ENCODE measurements at regions not wholly inside any gene's neighbourhood (a gene's known extent, or its start where the extent isn't known, plus 50 kb on each side); places are given as distances from the start of the nearest gene placed in this dataset.
"Not testable (repeated sequence)": the region's sequence is repeated elsewhere in the genome, so short reads cannot be mapped to it uniquely, and the experiment has no call there.

GRCh38 chr2:223496853-223497252, 105.3 kb downstream of the SCG2 start:
- H3K27ac ChIP-seq (ENCODE audit: extremely low read length, insufficient read depth, low read length); BruUV-seq (replicated peaks); H3K27me3 ChIP-seq (ENCODE audit: control insufficient read depth in 1 of 2, insufficient read depth in 2 of 2, low read length in 2 of 2); DNase-seq (ENCODE audit: low spot score); H3K4me3 ChIP-seq (replicated peaks in 1 of 3; ENCODE audit: insufficient read depth in 1 of 3, low read depth in 2 of 3, low read length in 3 of 3); H4K20me1 ChIP-seq (ENCODE audit: insufficient read depth, low read length); in situ Hi-C loops (cut with HindIII; ENCODE audit: extremely low pct_ligation_motif_present, low pct_unique_long_range_greater_than_20kb); H2AFZ ChIP-seq (ENCODE audit: low read length); CTCF ChIA-PET (ENCODE audit: low intra/inter-chr PET ratio, low total read pairs); POLR2A ChIA-PET; H3K9ac ChIP-seq (ENCODE audit: insufficient read depth, low read depth, low read length); intact Hi-C loops (cut with micrococcal nuclease; ENCODE audit: unreplicated experiment); H3K79me2 ChIP-seq (ENCODE audit: insufficient read depth, low read length); H3K36me3 ChIP-seq (replicated peaks in 1 of 2; ENCODE audit: control insufficient read depth in 1 of 2, insufficient read depth in 2 of 2, low read length in 2 of 2); H3K9me3 ChIP-seq (ENCODE audit: low read length); ATAC-seq; H3K4me2 ChIP-seq (ENCODE audit: low read depth, low read length); FAIRE-seq; H3K4me1 ChIP-seq (ENCODE audit: insufficient read depth, low read length); TF ChIP-seq FOXP1 (CRISPR knock-in tag; IDR thresholded peaks at IDR 0.05): not testable (repeated sequence)
- TF ChIP-seq FOXP1 (IDR thresholded peaks at IDR 0.05), result peak; percentile 96
- WGBS (ENCODE audit: low lambda C conversion rate), result 15% methylated on average over 2 of the region's 2 CpGs

DNA sequence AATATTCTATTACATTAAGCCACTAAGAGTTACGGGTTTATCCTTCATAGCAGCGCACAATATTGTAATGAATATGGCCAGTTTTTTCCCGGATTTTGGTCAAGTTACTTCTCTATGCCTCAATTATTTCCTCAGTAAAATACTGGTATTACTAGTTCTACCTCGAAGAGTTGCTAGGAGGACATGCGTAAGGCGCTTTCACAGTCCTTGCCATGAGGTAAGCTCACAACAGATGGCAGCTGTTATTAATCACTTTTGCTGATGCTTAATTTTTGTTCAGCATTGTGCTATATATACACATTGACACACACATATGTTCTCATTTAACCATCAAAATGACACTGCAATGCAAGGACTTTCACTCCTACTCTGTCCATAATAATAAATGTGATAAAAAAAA, 101.5 kb downstream of the SCG2 start:
- no TSS peak for BruUV-seq (replicated peaks)
- Histone ChIP-seq H2AFZ (ENCODE audit: low read length) (no peak overlapping the region), H3K27me3 (ENCODE audit: control insufficient read depth in 1 of 2, insufficient read depth in 2 of 2, low read length in 2 of 2) (no peaks in the 10 kb centered on the region), H3K27ac (ENCODE audit: extremely low read length, insufficient read depth, low read length) (no peak overlapping the region), H4K20me1 (ENCODE audit: insufficient read depth, low read length) (no peaks in the 10 kb centered on the region), H3K9me3 (ENCODE audit: low read length) (no peaks in the 10 kb centered on the region), H3K36me3 (replicated peaks in 1 of 2; ENCODE audit: control insufficient read depth in 1 of 2, insufficient read depth in 2 of 2, low read length in 2 of 2) (no peaks in the 10 kb centered on the region), H3K4me2 (ENCODE audit: low read depth, low read length) (no peak overlapping the region), H3K9ac (ENCODE audit: insufficient read depth, low read depth, low read length) (no peak overlapping the region), H3K4me1 (ENCODE audit: insufficient read depth, low read length) (no peaks in the 10 kb centered on the region), H3K79me2 (ENCODE audit: insufficient read depth, low read length) (no peaks in the 10 kb centered on the region), H3K4me3 (replicated peaks in 1 of 3; ENCODE audit: insufficient read depth in 1 of 3, low read depth in 2 of 3, low read length in 3 of 3) (no peak overlapping the region)
- CTCF ChIA-PET (ENCODE audit: low intra/inter-chr PET ratio, low total read pairs), result no interaction called here
- POLR2A ChIA-PET, result no interaction called here
- no peak for ATAC-seq
- 32% methylated on average over 6 of the region's 6 CpGs for WGBS (ENCODE audit: low lambda C conversion rate)
- no peak for DNase-seq (ENCODE audit: low spot score)
- intact Hi-C loops (cut with micrococcal nuclease; ENCODE audit: unreplicated experiment) (no loop called here), in situ Hi-C loops (cut with HindIII; ENCODE audit: extremely low pct_ligation_motif_present, low pct_unique_long_range_greater_than_20kb) (no loop called here)
- no peak for FAIRE-seq
- TF ChIP-seq MAFK (conservative IDR thresholded peaks at IDR 0.05 in 1 of 2, IDR thresholded peaks at IDR 0.05 in 1 of 2; ENCODE audit: low read length in 2 of 2) (peak in 1 of 2 experiments; percentile 25; a peak in 2 of 4 replicates), ZNF773 (CRISPR knock-in tag; IDR thresholded peaks at IDR 0.05; ENCODE audit: borderline replicate concordance) (no peak)

All from HepG2 (cell line).